ENCODE measurements at regions not wholly inside any gene's neighbourhood (a gene's known extent, or its start where the extent isn't known, plus 50 kb on each side); places are given as distances from the start of the nearest gene placed in this dataset.

GRCh38 chr10:93216341-93216985 is 142.8 kb downstream of the CYP26A1 start:
- no peak overlapping the region for H3K4me2 ChIP-seq (ENCODE audit: low read length)
- H2AFZ ChIP-seq (ENCODE audit: low read depth, low read length), result no peak overlapping the region
- no peaks in the 10 kb centered on the region for H3K9me3 ChIP-seq (ENCODE audit: low read length)
- no peaks in the 10 kb centered on the region for H4K20me1 ChIP-seq (ENCODE audit: insufficient read depth)
- no peaks in the 10 kb centered on the region for H3K36me3 ChIP-seq (ENCODE audit: insufficient read depth, low read length)
- no peak for TF ChIP-seq POLR2AphosphoS5 (IDR thresholded peaks at IDR 0.05)
- TF ChIP-seq RAD21 (conservative IDR thresholded peaks at IDR 0.05), result no peak
- TF ChIP-seq SMC3 (conservative IDR thresholded peaks at IDR 0.05; ENCODE audit: poor library complexity), result no peak
- TF ChIP-seq CTCF (IDR thresholded peaks at IDR 0.05; ENCODE audit: poor library complexity, severe bottlenecking), result no peak
- no peak for TF ChIP-seq REST (IDR thresholded peaks at IDR 0.05; ENCODE audit: borderline replicate concordance)
- TF ChIP-seq TAF1 (IDR thresholded peaks at IDR 0.05; ENCODE audit: low read depth), result no peak
- TF ChIP-seq MXI1 (conservative IDR thresholded peaks at IDR 0.05; ENCODE audit: poor library complexity, severe bottlenecking), result no peak
- no peak for TF ChIP-seq EP300 (conservative IDR thresholded peaks at IDR 0.05; ENCODE audit: poor library complexity, severe bottlenecking)
- TF ChIP-seq EZH2 (IDR thresholded peaks at IDR 0.05; ENCODE audit: borderline replicate concordance, insufficient read depth, low read length, poor library complexity, severe bottlenecking), result no peak
- no peak overlapping the region for H3K27ac ChIP-seq (ENCODE audit: low read length)
- no peak overlapping the region for H3K9ac ChIP-seq (ENCODE audit: low read length)
- H3K4me3 ChIP-seq (ENCODE audit: low read length), result no peak overlapping the region
- H3K9me2 ChIP-seq (ENCODE audit: insufficient read depth, low read length), result no peaks in the 10 kb centered on the region
- H3F3A ChIP-seq (ENCODE audit: insufficient read depth, low read length, poor library complexity, severe bottlenecking), result no peaks in the 10 kb centered on the region
- no peaks in the 10 kb centered on the region for H3K27me3 ChIP-seq (ENCODE audit: insufficient read depth, low read depth, low read length)
- H3K79me2 ChIP-seq (replicated peaks; ENCODE audit: insufficient read depth, low read length), result no peaks in the 10 kb centered on the region

GRCh38 chr10:93218386-93218785 is 144.7 kb downstream of the CYP26A1 start:
- no peak overlapping the region for H2AFZ ChIP-seq (ENCODE audit: low read depth, low read length)
- no peak overlapping the region for H3K4me3 ChIP-seq (ENCODE audit: low read length)
- H3F3A ChIP-seq (ENCODE audit: insufficient read depth, low read length, poor library complexity, severe bottlenecking), result no peaks in the 10 kb centered on the region
- no peaks in the 10 kb centered on the region for H4K20me1 ChIP-seq (ENCODE audit: insufficient read depth)
- no peaks in the 10 kb centered on the region for H3K9me2 ChIP-seq (ENCODE audit: insufficient read depth, low read length)
- H3K9ac ChIP-seq (ENCODE audit: low read length), result no peak overlapping the region
- TF ChIP-seq RAD21 (conservative IDR thresholded peaks at IDR 0.05) (no peak), MXI1 (conservative IDR thresholded peaks at IDR 0.05; ENCODE audit: poor library complexity, severe bottlenecking) (no peak), REST (IDR thresholded peaks at IDR 0.05; ENCODE audit: borderline replicate concordance) (no peak), TAF1 (IDR thresholded peaks at IDR 0.05; ENCODE audit: low read depth) (no peak), EZH2 (IDR thresholded peaks at IDR 0.05; ENCODE audit: borderline replicate concordance, insufficient read depth, low read length, poor library complexity, severe bottlenecking) (no peak), EP300 (conservative IDR thresholded peaks at IDR 0.05; ENCODE audit: poor library complexity, severe bottlenecking) (no peak), SMC3 (conservative IDR thresholded peaks at IDR 0.05; ENCODE audit: poor library complexity) (no peak), CTCF (IDR thresholded peaks at IDR 0.05; ENCODE audit: poor library complexity, severe bottlenecking) (no peak), POLR2AphosphoS5 (IDR thresholded peaks at IDR 0.05) (no peak)
- no peak overlapping the region for H3K27ac ChIP-seq (ENCODE audit: low read length)
- no peaks in the 10 kb centered on the region for H3K36me3 ChIP-seq (ENCODE audit: insufficient read depth, low read length)
- no peaks in the 10 kb centered on the region for H3K9me3 ChIP-seq (ENCODE audit: low read length)
- no peaks in the 10 kb centered on the region for H3K79me2 ChIP-seq (replicated peaks; ENCODE audit: insufficient read depth, low read length)
- no peaks in the 10 kb centered on the region for H3K27me3 ChIP-seq (ENCODE audit: insufficient read depth, low read depth, low read length)
- no peak overlapping the region for H3K4me2 ChIP-seq (ENCODE audit: low read length)

All from neural cell (in vitro differentiated cells).